ENCODE measurements at regions not wholly inside any gene's neighbourhood (a gene's known extent, or its start where the extent isn't known, plus 50 kb on each side); places are given as distances from the start of the nearest gene placed in this dataset.

DNA sequence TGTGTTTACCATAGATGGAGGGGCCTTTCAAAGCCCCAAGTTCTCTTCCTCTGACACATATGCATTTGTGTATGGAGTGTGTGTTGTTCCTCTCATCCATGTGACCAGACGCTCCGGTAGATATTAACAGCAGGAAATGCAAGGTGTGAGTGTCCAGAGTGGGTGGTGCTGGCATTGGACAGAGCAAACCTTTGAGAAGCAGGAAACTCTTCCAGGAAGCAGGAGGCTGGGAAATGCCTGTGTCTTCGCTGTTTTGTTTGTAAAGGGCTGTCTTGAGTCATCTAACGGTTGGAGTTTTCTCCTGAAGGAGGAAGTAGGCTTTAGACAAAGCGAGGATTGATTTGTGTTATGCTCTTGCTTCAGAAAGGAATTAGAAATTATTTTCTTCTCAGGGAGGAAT lies 370.9 kb downstream of the PLK2 start:
- Histone ChIP-seq H3K9me3 (ENCODE audit: insufficient read depth, low read length, severe bottlenecking) (no peaks in the 10 kb centered on the region), H3K27ac (ENCODE audit: low read length) (no peak overlapping the region), H3K4me2 (ENCODE audit: insufficient read depth, low read length) (no peak overlapping the region), H3K4me1 (ENCODE audit: insufficient read depth, low read length) (no peaks in the 10 kb centered on the region), H3K79me2 (ENCODE audit: insufficient read depth, low read length) (no peaks in the 10 kb centered on the region), H3K4me3 (ENCODE audit: low read depth in 1 of 2, low read length in 2 of 2) (no peak overlapping the region), H2AFZ (ENCODE audit: low read depth, low read length) (no peak overlapping the region), H3K27me3 (ENCODE audit: insufficient read depth, low read length, poor library complexity) (no peaks in the 10 kb centered on the region), H3K36me3 (ENCODE audit: insufficient read depth, low read length) (no peaks in the 10 kb centered on the region), H4K20me1 (ENCODE audit: insufficient read depth, low read length) (no peaks in the 10 kb centered on the region), H3K9ac (ENCODE audit: low read depth, low read length) (no peak overlapping the region)
- TF ChIP-seq, protein P1, sequence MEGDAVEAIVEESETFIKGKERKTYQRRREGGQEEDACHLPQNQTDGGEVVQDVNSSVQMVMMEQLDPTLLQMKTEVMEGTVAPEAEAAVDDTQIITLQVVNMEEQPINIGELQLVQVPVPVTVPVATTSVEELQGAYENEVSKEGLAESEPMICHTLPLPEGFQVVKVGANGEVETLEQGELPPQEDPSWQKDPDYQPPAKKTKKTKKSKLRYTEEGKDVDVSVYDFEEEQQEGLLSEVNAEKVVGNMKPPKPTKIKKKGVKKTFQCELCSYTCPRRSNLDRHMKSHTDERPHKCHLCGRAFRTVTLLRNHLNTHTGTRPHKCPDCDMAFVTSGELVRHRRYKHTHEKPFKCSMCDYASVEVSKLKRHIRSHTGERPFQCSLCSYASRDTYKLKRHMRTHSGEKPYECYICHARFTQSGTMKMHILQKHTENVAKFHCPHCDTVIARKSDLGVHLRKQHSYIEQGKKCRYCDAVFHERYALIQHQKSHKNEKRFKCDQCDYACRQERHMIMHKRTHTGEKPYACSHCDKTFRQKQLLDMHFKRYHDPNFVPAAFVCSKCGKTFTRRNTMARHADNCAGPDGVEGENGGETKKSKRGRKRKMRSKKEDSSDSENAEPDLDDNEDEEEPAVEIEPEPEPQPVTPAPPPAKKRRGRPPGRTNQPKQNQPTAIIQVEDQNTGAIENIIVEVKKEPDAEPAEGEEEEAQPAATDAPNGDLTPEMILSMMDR (IDR thresholded peaks at IDR 0.05; ENCODE audit: borderline replicate concordance, extremely low read depth, low read length, poor library complexity, severe bottlenecking), result no peak
- TF ChIP-seq EZH2 (IDR thresholded peaks at IDR 0.05; ENCODE audit: borderline replicate concordance, low read depth, low read length, severe bottlenecking), result no peak
- DNase-seq (no peak), ATAC-seq (ENCODE audit: insufficient read depth, low read depth) (no peak)

DNA sequence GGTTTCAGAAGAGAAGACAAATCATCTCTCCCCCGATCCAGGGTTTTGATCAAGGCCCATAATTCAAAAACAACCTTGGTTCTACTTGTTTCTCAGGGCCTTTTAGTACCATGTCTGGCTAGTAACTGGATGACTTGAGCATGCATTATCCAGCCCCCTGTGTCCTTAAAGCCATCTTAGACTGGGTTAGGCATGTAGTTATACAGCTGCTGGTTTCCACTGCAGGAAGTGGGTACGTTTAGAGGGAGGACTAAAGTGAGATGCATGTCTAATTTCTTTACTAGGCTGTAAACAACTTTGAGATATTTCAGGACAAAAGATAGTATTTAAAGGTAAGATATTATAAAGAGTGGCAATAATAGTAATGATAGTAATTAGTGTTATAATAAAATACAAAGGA lies 372.0 kb downstream of the PLK2 start:
- no peak for TF ChIP-seq EZH2 (IDR thresholded peaks at IDR 0.05; ENCODE audit: borderline replicate concordance, low read depth, low read length, severe bottlenecking)
- TF ChIP-seq, protein P1 (IDR thresholded peaks at IDR 0.05; ENCODE audit: borderline replicate concordance, extremely low read depth, low read length, poor library complexity, severe bottlenecking), result no peak
- no peak for DNase-seq
- H3K27ac ChIP-seq (ENCODE audit: low read length), result no peak overlapping the region
- no peak overlapping the region for H3K9ac ChIP-seq (ENCODE audit: low read depth, low read length)
- no peaks in the 10 kb centered on the region for H3K36me3 ChIP-seq (ENCODE audit: insufficient read depth, low read length)
- H3K4me1 ChIP-seq (ENCODE audit: insufficient read depth, low read length), result no peaks in the 10 kb centered on the region
- H3K4me2 ChIP-seq (ENCODE audit: insufficient read depth, low read length), result no peak overlapping the region
- H3K79me2 ChIP-seq (ENCODE audit: insufficient read depth, low read length), result no peaks in the 10 kb centered on the region
- no peaks in the 10 kb centered on the region for H3K27me3 ChIP-seq (ENCODE audit: insufficient read depth, low read length, poor library complexity)
- no peak overlapping the region for H3K4me3 ChIP-seq (ENCODE audit: low read depth in 1 of 2, low read length in 2 of 2)
- H3K9me3 ChIP-seq (ENCODE audit: insufficient read depth, low read length, severe bottlenecking), result no peaks in the 10 kb centered on the region
- ATAC-seq (ENCODE audit: insufficient read depth, low read depth), result peak; percentile 62; the same call in 2 of the 3 replicates
- no peaks in the 10 kb centered on the region for H4K20me1 ChIP-seq (ENCODE audit: insufficient read depth, low read length)
- H2AFZ ChIP-seq (ENCODE audit: low read depth, low read length), result no peak overlapping the region

DNA sequence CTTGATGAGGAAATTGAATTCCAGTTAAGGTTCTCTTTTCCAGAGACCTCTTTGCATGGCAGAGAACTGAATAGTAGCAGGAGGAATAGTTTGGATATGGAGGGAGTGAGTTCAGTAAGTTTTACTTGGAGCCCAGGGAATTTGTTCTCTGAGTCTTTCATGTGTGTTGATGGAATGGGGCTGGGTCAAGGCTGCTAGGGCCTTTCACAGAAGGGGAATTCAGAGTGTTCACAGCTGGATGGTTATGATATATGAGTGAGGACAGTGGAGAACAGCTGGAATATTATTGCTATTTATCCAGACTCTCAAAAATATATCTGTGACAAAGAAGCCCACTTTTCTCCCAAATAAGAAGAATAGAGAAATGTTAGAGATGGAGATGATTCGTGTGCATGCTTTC lies 372.8 kb downstream of the PLK2 start:
- Histone ChIP-seq H3K4me2 (ENCODE audit: insufficient read depth, low read length) (no peak overlapping the region), H4K20me1 (ENCODE audit: insufficient read depth, low read length) (no peaks in the 10 kb centered on the region), H3K36me3 (ENCODE audit: insufficient read depth, low read length) (no peaks in the 10 kb centered on the region), H3K27me3 (ENCODE audit: insufficient read depth, low read length, poor library complexity) (no peaks in the 10 kb centered on the region), H3K4me3 (ENCODE audit: low read depth in 1 of 2, low read length in 2 of 2) (no peak overlapping the region), H2AFZ (ENCODE audit: low read depth, low read length) (no peak overlapping the region), H3K4me1 (ENCODE audit: insufficient read depth, low read length) (no peaks in the 10 kb centered on the region), H3K9ac (ENCODE audit: low read depth, low read length) (no peak overlapping the region), H3K79me2 (ENCODE audit: insufficient read depth, low read length) (no peaks in the 10 kb centered on the region), H3K9me3 (ENCODE audit: insufficient read depth, low read length, severe bottlenecking) (no peaks in the 10 kb centered on the region), H3K27ac (ENCODE audit: low read length) (no peak overlapping the region)
- no peak for TF ChIP-seq EZH2 (IDR thresholded peaks at IDR 0.05; ENCODE audit: borderline replicate concordance, low read depth, low read length, severe bottlenecking)
- TF ChIP-seq, protein P1 (IDR thresholded peaks at IDR 0.05; ENCODE audit: borderline replicate concordance, extremely low read depth, low read length, poor library complexity, severe bottlenecking), result no peak
- ATAC-seq (ENCODE audit: insufficient read depth, low read depth), result no peak
- no peak for DNase-seq

DNA sequence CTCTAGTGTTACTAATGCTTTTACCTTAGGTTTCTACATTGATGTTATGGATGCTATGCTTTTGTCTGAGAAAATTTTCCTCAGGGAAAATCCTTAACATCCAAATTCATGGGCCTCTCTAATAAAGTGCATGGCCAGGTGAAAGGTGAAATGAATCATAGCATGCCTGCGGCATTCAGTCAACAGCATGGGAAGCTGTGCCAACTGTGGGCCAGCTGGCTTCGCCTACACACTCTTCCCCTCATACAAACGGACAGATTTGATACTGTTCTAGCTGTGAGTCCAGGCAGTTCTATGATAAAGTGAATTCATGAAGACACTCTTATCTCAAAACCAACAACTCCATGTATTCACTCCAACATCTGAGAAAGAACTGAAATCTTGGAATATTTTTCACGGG lies 374.1 kb downstream of the PLK2 start:
- no peaks in the 10 kb centered on the region for H4K20me1 ChIP-seq (ENCODE audit: insufficient read depth, low read length)
- H3K27ac ChIP-seq (ENCODE audit: low read length), result no peak overlapping the region
- no peak overlapping the region for H2AFZ ChIP-seq (ENCODE audit: low read depth, low read length)
- no peaks in the 10 kb centered on the region for H3K9me3 ChIP-seq (ENCODE audit: insufficient read depth, low read length, severe bottlenecking)
- no peak for TF ChIP-seq EZH2 (IDR thresholded peaks at IDR 0.05; ENCODE audit: borderline replicate concordance, low read depth, low read length, severe bottlenecking)
- TF ChIP-seq, protein P1 (IDR thresholded peaks at IDR 0.05; ENCODE audit: borderline replicate concordance, extremely low read depth, low read length, poor library complexity, severe bottlenecking), result no peak
- no peak overlapping the region for H3K4me3 ChIP-seq (ENCODE audit: low read depth in 1 of 2, low read length in 2 of 2)
- H3K27me3 ChIP-seq (ENCODE audit: insufficient read depth, low read length, poor library complexity), result no peaks in the 10 kb centered on the region
- no peaks in the 10 kb centered on the region for H3K79me2 ChIP-seq (ENCODE audit: insufficient read depth, low read length)
- no peak overlapping the region for H3K4me2 ChIP-seq (ENCODE audit: insufficient read depth, low read length)
- no peaks in the 10 kb centered on the region for H3K36me3 ChIP-seq (ENCODE audit: insufficient read depth, low read length)
- ATAC-seq (ENCODE audit: insufficient read depth, low read depth) (no peak), DNase-seq (no peak)
- H3K4me1 ChIP-seq (ENCODE audit: insufficient read depth, low read length), result no peaks in the 10 kb centered on the region
- H3K9ac ChIP-seq (ENCODE audit: low read depth, low read length), result no peak overlapping the region
